HG03025 (cell line): ENCODE measurements at regions not wholly inside any gene's neighbourhood (a gene's known extent, or its start where the extent isn't known, plus 50 kb on each side); places are given as distances from the start of the nearest gene placed in this dataset.

Source experiments
- ATAC-seq: cut with Tn5 transposase; IDR thresholded peaks from one replicate; pipeline ENCODE4 v1.9.1; 2021; ENCODE audit warnings: mild to moderate bottlenecking, moderate library complexity; ENCODE audit not compliant: unreplicated experiment, low FRiP score

DNA sequence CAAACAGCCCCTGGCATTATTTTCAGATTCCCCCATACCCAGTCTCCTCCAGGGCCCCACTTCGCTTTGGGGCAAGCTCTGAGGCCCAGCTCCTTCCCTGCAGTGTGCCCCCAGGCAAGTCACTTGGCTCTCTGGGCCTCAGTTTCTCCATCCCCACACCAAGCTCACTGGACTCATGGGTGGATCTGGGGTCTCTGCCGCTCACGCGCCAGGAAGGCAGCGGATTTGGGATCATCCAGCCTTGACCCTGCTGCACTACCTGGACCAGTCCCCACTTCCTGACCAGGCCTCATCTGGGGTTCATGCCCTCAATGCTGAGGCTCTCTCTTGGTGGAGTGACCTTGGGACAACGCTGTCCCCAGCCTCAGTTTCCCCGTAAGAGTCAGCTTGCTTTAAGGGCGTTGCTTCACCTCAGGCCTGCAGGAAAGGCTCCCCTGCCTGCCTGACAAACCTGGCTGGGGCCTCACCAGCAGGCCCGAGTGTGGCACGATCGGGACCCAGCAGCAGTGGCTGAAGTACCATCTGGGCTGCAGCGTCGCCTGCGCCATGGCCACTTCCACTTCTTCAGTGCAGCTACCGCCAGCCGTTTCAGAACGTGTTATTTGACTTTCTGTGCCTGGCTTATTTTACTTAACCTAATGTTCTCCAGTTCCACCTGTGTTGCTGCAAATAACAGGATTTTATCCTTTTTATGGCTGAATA lies 519.6 kb upstream of the SEMA6A start:
- no peak for ATAC-seq

DNA sequence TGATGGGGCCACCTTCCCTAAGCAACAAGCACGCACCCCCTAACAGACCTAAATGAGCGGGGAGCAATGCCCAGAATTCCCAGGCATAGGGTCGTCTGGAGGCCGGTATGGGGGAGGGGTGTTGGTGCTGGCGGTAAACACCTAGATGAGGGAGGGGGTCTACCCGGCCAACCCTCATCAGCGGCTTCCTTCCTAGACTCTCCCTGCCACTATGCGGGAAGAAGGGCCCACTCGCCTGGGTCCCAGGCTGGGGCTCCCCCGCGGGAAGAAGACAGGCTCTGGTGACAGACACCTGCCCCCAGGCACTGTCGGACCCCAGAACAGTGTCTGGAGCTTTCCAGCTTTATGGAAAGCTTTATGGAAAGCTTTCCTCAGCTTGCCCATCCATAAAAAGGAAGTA lies 519.0 kb upstream of the SEMA6A start:
- ATAC-seq = no peak

DNA sequence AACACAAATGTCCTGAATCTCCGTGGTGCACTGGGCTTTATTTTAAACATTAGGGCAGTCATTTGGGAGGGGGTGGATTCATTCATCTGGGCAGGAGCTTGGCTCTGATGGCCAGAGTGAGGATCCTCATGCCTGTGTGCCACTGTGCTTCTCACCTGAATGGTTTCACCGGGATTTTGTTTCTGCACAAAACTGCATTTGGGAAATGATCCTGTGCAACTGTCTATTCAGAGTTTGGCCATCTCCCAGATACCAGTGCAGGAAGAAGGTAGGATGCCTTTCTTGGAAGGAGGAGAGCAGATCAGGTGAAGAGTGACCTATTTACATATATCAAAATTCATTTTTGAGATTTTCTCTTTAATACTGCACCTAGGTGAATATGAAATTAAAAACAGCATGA lies 514.4 kb upstream of the SEMA6A start:
- ATAC-seq = no peak

DNA sequence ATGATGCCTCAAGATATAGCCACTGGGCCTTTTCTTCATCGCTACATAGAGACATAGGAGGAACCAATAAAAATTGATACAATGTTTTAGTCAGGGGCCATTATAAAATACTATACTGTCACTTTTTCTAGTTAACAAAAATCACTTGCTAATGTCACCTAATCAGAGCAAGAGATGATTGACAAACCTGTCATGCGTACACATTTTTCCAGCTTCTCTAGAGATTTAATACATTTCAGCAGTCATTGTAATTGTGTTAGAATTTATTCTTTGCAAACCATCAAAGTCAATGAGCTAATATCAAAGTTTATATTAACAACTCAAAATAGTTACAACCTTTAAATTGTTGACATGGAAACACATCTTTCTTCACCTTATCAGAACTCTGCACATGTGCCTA lies 513.6 kb upstream of the SEMA6A start:
- no peak for ATAC-seq

DNA sequence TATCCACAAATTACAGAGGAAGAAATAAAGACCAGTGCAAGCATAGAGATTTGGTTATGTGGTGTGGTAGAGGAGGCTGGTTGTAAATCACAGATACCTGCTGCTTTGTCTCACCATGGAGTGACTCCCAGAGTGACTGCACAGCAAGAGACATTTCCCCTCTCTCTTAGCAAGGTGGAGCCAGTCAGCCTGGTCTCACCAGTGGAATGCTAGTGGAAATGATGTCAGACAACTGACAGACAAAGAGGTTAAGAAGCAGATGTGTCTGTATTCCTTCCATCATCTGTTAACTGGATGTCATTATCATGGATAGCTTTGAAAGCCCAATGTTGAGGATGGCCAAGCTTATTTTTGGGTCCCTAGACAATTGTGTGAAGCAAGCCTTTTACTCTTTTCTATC lies 509.4 kb upstream of the SEMA6A start:
- ATAC-seq = no peak

DNA sequence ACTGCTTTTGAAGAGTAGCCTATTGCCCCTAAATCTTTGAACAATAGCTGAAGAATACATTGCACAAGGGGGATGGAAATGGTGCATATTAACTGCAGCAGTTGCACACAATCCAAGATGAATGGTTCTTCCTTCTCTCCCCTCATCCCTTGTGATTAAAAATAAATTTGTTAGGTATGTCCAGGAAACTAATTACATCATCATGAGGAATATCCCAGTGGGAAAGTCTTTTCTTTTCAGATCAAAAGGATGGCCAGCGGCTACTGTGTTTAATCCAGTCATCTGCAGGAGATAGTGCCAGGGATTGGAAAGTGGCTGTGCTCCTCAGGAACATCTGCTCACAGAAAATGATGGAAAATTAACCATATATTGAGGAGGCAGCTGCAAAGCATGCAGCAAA lies 508.4 kb upstream of the SEMA6A start:
- no peak for ATAC-seq

DNA sequence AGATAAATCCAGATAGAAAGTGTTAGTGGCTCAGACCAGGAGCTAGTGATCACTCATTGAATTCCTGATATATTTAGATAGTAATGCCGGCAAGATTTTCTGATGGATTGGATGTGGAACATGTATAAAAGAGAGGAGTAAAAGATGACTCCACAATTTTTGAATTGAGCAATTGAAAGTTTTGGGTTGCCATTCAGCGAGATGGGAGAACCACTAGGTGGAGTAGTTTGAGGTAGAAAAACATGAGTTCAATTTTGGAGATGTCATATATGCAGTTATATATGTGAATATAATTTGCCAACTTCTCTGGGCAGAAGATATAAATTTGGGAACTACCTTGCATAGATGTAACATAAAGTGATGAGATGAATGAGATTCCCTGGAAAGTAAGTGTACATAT lies 502.5 kb upstream of the SEMA6A start:
- no peak for ATAC-seq

DNA sequence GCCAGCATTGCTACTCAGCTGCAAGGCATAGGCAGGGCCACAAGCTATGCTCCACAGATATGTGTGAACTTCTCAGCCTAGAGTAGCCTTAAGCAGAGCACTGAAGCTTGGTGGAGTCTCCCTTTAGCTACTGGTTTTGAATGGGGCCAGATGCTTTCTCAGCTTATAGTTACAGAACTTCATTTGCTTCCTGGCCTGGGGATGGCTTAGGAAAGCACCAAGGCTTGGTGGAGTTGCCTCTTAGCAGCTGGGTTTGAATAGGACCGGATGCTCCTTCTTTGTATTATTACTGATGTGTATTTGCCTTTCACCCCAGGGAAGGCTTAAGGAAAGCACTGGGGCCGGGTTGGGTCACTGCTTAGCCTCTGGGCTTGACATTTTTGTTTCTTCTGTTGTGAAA lies 497.8 kb upstream of the SEMA6A start:
- ATAC-seq = no peak

DNA sequence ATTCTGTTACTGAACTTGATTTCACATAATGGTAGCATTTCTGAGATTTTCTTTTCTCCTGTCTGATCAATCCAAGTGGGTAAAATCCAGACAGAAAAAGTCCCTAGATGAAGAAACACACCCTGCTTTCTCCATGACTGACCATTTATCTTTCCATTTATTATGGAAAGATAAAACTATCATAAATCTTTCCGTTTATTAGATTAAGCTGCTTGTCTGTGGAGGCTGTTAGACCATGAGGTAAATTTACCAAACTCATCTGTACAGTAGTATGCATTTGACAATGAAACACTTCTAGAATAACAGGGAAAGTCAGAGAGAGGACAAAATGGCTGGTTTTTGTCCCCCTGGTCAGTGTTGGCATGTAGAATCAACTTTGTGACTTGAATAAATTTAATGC lies 491.2 kb upstream of the SEMA6A start:
- ATAC-seq = no peak

DNA sequence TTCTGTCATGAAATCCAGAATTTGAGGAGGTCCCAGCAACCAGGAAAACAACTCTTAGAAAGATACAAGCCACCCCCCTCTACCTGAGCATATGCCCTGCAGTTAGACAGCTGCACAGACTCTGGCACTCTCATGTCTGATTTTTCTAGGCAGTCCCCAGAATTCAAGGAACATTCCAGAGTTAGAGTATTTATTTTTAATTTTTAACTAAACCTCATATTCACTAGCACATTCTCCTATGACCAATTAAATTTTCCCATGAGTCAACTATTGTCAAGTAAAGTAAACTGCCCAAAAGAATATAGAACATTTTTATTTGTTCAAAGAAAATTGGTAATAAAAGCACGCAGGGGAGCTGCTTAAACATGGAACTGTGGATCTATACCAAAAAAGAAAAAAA lies 490.5 kb upstream of the SEMA6A start:
- no peak for ATAC-seq

DNA sequence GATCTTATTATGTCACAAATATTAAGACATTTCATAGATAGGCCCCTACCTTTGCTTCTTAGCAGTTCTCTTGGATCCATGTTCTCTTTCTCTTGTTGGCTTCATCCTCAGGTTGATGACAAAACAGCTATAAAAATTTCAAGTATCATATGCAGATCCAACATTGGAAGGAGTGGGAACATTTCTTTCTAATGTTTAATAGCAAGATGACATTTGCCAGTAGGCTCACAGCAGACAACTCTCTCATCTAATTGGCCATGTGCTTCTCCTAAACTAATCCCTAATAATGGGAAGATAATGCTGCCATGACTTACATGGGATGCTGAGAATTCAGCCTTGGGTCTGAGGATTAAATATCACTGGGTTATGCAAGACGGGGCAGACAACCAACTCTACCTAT lies 485.5 kb upstream of the SEMA6A start:
- ATAC-seq = no peak

DNA sequence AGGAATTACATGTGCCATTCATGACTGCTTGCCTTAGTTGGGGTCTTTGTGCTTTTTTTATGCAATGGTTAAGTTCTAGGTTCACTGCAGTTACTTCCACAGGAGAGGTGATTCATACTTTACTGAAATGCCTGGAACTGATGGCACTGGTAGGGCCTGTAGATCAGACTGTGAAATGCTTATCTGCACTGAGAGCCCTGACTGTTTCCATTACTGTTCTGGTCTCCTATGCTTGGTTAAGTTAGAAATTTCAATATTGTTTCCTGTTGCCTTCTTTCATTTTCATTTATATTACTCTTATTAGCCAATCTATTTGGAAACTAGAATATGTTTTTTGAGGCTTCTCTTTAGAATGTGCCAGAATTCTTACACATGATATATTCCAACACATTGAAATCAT lies 484.1 kb upstream of the SEMA6A start:
- no peak for ATAC-seq

DNA sequence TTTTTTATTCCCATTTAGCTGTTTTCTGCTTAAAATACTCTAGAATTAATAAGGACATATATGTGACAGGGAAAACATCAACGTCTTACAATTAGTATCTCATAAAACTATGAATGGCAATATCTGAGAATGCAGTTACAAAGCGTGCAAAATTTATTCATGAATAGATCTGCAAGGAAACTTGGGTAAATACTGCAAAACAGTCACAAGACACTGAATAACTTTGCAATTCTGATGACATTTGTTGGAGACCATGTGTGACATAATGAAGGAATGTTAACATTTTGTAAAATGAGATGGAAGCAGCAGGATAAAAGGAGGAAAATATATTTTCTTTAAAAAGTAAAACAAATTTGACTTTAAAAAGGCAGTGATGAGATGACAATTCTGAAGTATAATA lies 480.9 kb upstream of the SEMA6A start:
- no peak for ATAC-seq

DNA sequence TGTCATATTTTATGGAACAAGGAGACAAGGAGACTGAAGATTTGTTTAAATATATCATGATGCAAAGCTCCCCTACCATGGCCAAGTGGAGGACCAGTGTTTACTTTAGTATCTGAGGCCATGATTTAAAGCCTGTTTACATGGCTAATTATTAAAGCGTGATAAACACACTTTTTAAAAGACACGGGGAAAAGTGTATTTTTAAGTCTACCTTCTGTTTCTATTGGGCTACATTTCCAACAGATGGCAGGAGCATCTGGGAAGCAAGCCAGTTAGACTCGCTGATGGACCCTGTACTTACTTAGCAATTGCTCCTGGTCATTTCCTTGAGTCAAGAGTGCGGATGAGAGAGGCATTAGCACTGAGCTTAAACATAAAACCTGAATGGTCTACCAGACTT lies 480.3 kb upstream of the SEMA6A start:
- ATAC-seq = no peak

DNA sequence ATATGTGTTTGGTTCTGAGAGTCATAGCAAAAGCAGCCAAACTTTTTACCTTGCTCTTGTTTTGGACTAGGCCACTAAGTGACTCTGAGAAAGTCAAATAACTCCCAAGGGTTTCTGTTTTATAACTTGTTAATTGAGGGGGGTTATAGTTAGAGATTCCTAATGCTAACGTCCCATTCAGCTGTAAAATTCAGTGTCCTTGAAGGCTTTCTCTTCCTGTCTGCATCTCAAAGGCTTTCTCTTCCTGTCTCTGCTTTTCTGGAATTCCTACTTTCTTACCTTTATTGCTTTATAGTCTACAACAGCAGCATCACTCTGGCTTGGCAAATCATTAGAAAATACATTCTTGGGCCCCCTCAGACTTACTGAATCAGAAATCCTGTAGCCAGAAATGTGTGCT lies 479.5 kb upstream of the SEMA6A start:
- ATAC-seq = no peak

DNA sequence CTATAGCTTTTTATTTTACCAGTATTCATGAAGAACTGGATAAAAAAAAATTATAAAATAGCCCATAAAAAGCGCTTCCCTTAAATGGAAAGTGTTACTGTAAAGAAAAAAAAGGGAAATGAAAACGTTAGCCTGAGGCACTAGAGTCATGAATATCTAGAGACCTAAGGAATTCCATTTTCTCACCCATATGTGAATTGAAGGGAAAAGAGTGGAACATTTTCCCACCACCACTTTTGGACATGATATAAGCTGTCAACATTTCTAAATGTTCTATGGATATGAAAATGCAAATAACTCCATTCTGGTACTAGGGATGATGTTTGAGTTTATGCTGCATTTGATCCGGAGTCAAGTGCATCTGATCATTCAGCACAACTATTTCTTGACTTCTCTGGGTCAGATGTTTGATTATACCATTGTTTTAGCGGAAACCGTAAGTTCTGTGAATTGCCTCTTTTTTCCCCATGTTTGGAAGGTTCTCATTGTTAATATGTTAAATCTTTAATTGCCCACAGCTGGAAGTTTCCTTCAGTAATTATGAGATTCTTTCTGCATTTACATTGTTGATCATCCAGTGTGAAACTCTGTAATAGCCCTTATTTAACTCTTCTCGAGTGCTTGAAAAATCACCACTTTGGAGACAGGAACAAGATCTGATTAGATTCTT lies 467.4 kb upstream of the SEMA6A start:
- no peak for ATAC-seq

DNA sequence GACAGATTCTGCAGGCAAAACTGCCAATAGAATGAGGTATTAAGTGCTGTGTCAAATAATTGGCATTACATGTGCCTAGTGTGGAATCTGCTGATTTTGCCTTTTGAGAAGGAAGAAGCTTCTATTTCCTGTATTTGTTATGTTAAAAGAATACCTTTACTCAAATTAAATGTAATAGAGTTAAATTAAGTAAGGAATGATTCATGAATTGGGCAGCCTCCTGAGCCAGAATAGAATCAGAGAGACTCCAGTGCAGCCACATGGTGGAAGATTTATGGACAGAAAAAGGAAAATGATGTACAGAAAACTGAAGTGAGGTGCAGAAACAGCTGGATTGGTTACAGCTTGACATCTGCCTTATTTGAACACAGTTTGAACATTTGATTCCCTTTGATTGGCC lies 464.4 kb upstream of the SEMA6A start:
- ATAC-seq = no peak

DNA sequence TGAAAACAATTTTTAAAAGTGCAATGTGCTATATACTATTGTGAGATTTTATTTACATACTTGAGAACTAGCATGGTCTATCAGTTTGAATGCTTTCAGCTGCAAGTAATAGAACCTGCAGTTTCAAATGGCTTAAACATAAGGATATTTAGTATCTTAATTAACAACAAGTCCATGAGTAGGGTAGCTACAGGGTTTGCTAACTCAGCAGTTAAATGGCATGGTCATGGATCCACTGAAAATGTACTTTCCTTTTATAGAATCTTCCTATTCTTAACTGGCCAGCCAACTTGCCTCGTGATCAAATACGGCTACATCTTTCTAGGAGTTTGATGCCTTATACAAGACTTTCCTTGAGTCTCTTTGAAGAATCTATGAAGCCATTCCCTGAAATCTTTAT lies 452.8 kb upstream of the SEMA6A start:
- ATAC-seq = no peak

DNA sequence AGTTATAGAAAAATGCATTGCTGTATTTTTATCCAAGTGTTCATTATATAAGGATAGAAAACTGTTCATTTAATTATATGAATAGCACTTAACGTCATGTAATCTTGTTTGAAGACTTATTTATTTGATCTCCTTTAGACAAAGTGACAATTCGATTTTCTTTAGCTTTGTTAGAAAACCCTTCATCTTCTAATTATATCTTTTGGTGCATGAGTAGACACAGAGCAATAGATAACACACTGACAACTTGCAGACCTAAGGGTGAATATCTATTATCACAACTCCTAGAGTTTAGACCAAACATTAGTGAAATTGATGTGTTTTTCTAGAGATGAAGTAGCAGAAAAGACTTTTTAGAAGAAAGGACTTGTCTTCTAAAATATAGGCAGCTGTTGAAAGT lies 446.4 kb upstream of the SEMA6A start:
- ATAC-seq = no peak

DNA sequence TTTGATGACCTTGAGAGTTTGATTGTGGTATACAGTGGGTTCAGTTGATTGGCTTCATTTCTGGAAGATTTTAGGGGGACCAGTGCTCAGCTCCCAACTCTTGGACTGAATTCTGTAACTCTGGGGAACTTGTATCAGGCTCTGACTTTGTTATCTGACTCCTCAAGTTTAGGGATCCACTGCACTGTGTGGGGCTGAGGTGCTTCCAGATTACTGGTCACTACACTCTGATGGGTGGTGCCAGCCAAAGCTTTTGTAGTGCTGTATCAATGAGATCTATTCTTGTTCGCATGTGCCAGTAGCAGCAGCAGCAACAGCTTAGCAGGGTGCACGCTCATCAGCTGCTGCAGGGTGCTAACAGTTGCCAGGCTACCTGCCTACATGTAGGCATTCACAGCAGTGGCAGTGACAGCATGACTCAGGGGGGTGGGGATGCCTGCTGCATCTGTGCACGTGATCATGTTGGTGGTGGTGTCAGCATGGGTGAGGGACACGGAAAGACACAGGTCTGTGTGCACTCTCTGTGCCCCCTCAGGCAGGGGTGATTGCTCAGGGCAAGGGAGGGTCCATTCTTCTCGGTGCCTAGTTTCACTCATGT lies 438.8 kb upstream of the SEMA6A start:
- no peak for ATAC-seq

DNA sequence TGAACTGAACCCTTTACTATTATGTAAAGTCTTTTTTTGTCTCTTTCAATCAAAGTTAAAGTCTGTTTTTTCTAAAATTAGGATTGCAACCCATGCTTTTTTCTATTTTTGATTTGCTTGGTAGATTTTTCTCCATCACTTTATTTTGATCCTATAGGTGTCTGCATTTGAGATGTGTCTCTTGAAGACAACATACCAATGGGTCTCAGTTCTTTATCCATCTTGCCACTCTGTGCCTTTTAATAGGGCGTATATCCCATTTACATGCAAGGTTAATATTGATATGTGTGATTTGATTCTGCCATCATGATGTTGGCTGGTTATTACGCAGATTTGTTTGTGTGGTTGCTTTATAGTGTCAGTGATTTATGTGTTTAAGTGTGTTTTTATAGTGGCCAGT lies 436.0 kb upstream of the SEMA6A start:
- no peak for ATAC-seq

DNA sequence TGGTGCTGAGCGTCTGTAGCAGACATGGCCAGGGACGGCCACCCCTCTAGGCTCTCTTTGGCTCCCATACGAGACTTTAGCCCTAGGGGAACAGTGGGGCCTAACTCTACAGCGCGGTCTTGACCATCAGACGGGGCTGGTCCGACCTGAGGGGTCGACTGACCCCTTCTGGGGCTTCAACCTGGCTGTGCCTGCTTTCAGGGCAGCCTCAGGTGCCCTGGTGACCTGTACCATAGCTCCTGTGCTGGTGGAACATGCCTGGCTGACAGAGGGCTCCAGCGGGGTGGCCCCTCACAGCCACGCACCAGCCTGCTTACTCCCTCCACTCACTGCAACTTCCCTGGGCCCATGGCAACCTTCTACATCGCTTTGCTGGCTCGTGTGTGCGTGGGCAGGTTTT lies 423.4 kb upstream of the SEMA6A start:
- no peak for ATAC-seq
